H1 (cell line): ENCODE measurements at regions not wholly inside any gene's neighbourhood (a gene's known extent, or its start where the extent isn't known, plus 50 kb on each side); places are given as distances from the start of the nearest gene placed in this dataset.

Experiments
- CREB1 ChIP-seq: IDR thresholded peaks from 2 replicates; pipeline ENCODE4 v1.6.1; 2012; ENCODE audit warnings: inconsistent platforms
- CTCF ChIP-seq, 3 experiments: IDR thresholded peaks; 1 replicate in 2 of 3; 2 replicates in 1 of 3; pipeline versions ENCODE4 v1.5.1 to v1.6.1; 2011; ENCODE audit warnings: low read length in 3 of 3, mild to moderate bottlenecking in 3 of 3, inconsistent platforms in 2 of 3, low read depth in 1 of 3, moderate library complexity in 1 of 3; ENCODE audit not compliant: insufficient read depth in 1 of 3; ENCODE audit errors: control extremely low read depth in 1 of 3
- EZH2 ChIP-seq: fragments of 200-600 bp; sonication (generic); IDR thresholded peaks from 2 replicates; pipeline ENCODE4 v1.7.1; 2012; ENCODE audit warnings: low read depth, mild to moderate bottlenecking, moderate library complexity, low read length, inconsistent platforms; ENCODE audit not compliant: severe bottlenecking
- KDM1A ChIP-seq: fragments of 200-600, 300-600 bp; sonication (generic); IDR thresholded peaks from 2 replicates; pipeline ENCODE4 v1.7.1; 2016; ENCODE audit warnings: mild to moderate bottlenecking, low read length, borderline replicate concordance
- POLR2A ChIP-seq, 2 experiments: IDR thresholded peaks; 1 replicate in 1 of 2; 2 replicates in 1 of 2; pipeline ENCODE4 v1.6.1; 2011; ENCODE audit warnings: low read depth in 2 of 2, low read length in 2 of 2, mild to moderate bottlenecking in 2 of 2; ENCODE audit errors: control extremely low read depth in 1 of 2
- POLR2AphosphoS5 ChIP-seq: IDR thresholded peaks from 2 replicates; pipeline ENCODE4 v1.6.1; 2011; ENCODE audit warnings: low read depth, low read length
- SUZ12 ChIP-seq: fragments of 200-600 bp; sonication (generic); IDR thresholded peaks from 2 replicates; pipeline ENCODE4 v1.6.1; 2012; ENCODE audit warnings: mild to moderate bottlenecking, inconsistent platforms, low read length, moderate library complexity, mixed read lengths

- TF ChIP-seq SUZ12 (no peak), CREB1 (no peak), POLR2A (IDR thresholded peaks at IDR 0.05; ENCODE audit: control extremely low read depth in 1 of 2, low read depth in 2 of 2, low read length in 2 of 2) (no peak), POLR2AphosphoS5 (no peak), CTCF (IDR thresholded peaks at IDR 0.05; ENCODE audit: control extremely low read depth in 1 of 3, insufficient read depth in 1 of 3, low read depth in 1 of 3, low read length in 3 of 3) (no peak), EZH2 (no peak), KDM1A (no peak)
These were observed 331.9 kb downstream of the DEPDC1B start for GRCh38 chr5:60368100-60368499.
